Loucy (cell line): ENCODE measurements at regions not wholly inside any gene's neighbourhood (a gene's known extent, or its start where the extent isn't known, plus 50 kb on each side); places are given as distances from the start of the nearest gene placed in this dataset.

Experiments used
- H2AFZ ChIP-seq: fragments of 200-600 bp; sonication (generic); 2 replicates; pipeline ENCODE4 v1.6.0; 2016; ENCODE audit warnings: antibody characterized with exemption, mild to moderate bottlenecking, low read length, moderate library complexity
- H3F3A ChIP-seq: fragments of 200-600 bp; 2 replicates; pipeline ENCODE4 v1.6.0; 2016; ENCODE audit warnings: antibody characterized with exemption, low read depth, mild to moderate bottlenecking
- H3K27me3 ChIP-seq: fragments of 200-600 bp; sonication (generic); 2 replicates; pipeline ENCODE4 v1.6.1; 2014; ENCODE audit warnings: low read length, mild to moderate bottlenecking; ENCODE audit not compliant: insufficient read depth, poor library complexity, severe bottlenecking
- H3K36me3 ChIP-seq: fragments of 200-600 bp; sonication (generic); 2 replicates; pipeline ENCODE4 v1.6.1; 2016; ENCODE audit warnings: low read length; ENCODE audit not compliant: insufficient read depth
- H3K4me1 ChIP-seq: fragments of 200-600 bp; sonication (generic); 2 replicates; pipeline ENCODE4 v1.5.1; 2014; ENCODE audit warnings: low read length, mild to moderate bottlenecking; ENCODE audit not compliant: insufficient read depth, poor library complexity, severe bottlenecking
- H3K4me2 ChIP-seq: fragments of 200-600 bp; sonication (generic); 2 replicates; pipeline ENCODE4 v1.6.0; 2014; ENCODE audit warnings: antibody characterized with exemption, low read length, low read depth, mild to moderate bottlenecking; ENCODE audit not compliant: poor library complexity, severe bottlenecking
- H3K4me3 ChIP-seq: fragments of 200-600 bp; sonication (generic); 2 replicates; pipeline ENCODE4 v1.5.1; 2014; ENCODE audit warnings: low read length, mild to moderate bottlenecking, mixed read lengths; ENCODE audit not compliant: poor library complexity, severe bottlenecking
- H3K79me2 ChIP-seq: fragments of 200-600 bp; sonication (generic); 2 replicates; pipeline ENCODE4 v1.6.1; 2014; ENCODE audit warnings: low read length; ENCODE audit not compliant: insufficient read depth
- H3K9ac ChIP-seq: fragments of 200-600 bp; sonication (generic); 2 replicates; pipeline ENCODE4 v1.6.0; 2014; ENCODE audit warnings: mild to moderate bottlenecking, low read depth, low read length, moderate library complexity; ENCODE audit not compliant: poor library complexity, severe bottlenecking
- H3K9me2 ChIP-seq: fragments of 200-600 bp; sonication (generic); replicated peaks from 2 replicates; pipeline ENCODE4 v1.6.1; 2016; ENCODE audit warnings: low read depth, low read length, mixed read lengths
- H3K9me3 ChIP-seq: fragments of 200-600 bp; sonication (generic); 2 replicates; pipeline ENCODE4 v1.6.1; 2014; ENCODE audit warnings: mild to moderate bottlenecking, antibody characterized with exemption, low read length, low read depth; ENCODE audit not compliant: insufficient read depth
- H4K20me1 ChIP-seq: fragments of 200-600 bp; sonication (generic); 2 replicates; pipeline ENCODE4 v1.6.0; 2014; ENCODE audit warnings: antibody characterized with exemption, low read length, mild to moderate bottlenecking; ENCODE audit not compliant: insufficient read depth, poor library complexity, severe bottlenecking
- CTCF ChIP-seq: fragments of 200-600 bp; sonication (generic); conservative IDR thresholded peaks from 2 replicates; pipeline ENCODE4 v1.5.1; 2014; ENCODE audit warnings: mild to moderate bottlenecking, antibody characterized with exemption, low read length
- EZH2phosphoT487 ChIP-seq: fragments of 200-600 bp; IDR thresholded peaks from 2 replicates; pipeline ENCODE4 v1.6.1; 2018; ENCODE audit warnings: antibody characterized with exemption, mild to moderate bottlenecking, moderate library complexity, borderline replicate concordance

- Histone ChIP-seq H3K9me3 (no peaks in the 10 kb centered on the region), H4K20me1 (no peaks in the 10 kb centered on the region), H3K4me2 (no peak overlapping the region), H3F3A (no peaks in the 10 kb centered on the region), H3K4me1 (no peaks in the 10 kb centered on the region), H3K4me3 (no peak overlapping the region), H2AFZ (no peak overlapping the region), H3K79me2 (no peaks in the 10 kb centered on the region), H3K27me3 (no peaks in the 10 kb centered on the region), H3K9ac (no peak overlapping the region), H3K36me3 (no peaks in the 10 kb centered on the region), H3K9me2 (no peaks in the 10 kb centered on the region)
- TF ChIP-seq CTCF (no peak), EZH2phosphoT487 (no peak)
Measured at GRCh38 chr5:121741156-121741555, 110.5 kb upstream of the FTMT start.

GRCh38 chr5:121744577-121744976 is 107.1 kb upstream of the FTMT start:
- Histone ChIP-seq H3K9ac (no peak overlapping the region), H3K79me2 (no peaks in the 10 kb centered on the region), H3K4me1 (no peaks in the 10 kb centered on the region), H3K9me2 (no peaks in the 10 kb centered on the region), H2AFZ (no peak overlapping the region), H3K4me2 (no peak overlapping the region), H3K4me3 (no peak overlapping the region), H3K27me3 (no peaks in the 10 kb centered on the region), H3K9me3 (no peaks in the 10 kb centered on the region), H3F3A (no peaks in the 10 kb centered on the region), H3K36me3 (no peaks in the 10 kb centered on the region), H4K20me1 (no peaks in the 10 kb centered on the region)
- TF ChIP-seq CTCF (no peak), EZH2phosphoT487 (no peak)

GRCh38 chr5:121745407-121745806 is 106.3 kb upstream of the FTMT start:
- TF ChIP-seq CTCF, result no peak
- TF ChIP-seq EZH2phosphoT487, result no peak
- no peaks in the 10 kb centered on the region for H3K36me3 ChIP-seq
- no peak overlapping the region for H3K9ac ChIP-seq
- H3K4me2 ChIP-seq, result no peak overlapping the region
- H3K79me2 ChIP-seq, result no peaks in the 10 kb centered on the region
- H3K4me1 ChIP-seq, result no peaks in the 10 kb centered on the region
- no peaks in the 10 kb centered on the region for H4K20me1 ChIP-seq
- H3F3A ChIP-seq, result no peaks in the 10 kb centered on the region
- no peak overlapping the region for H2AFZ ChIP-seq
- H3K4me3 ChIP-seq, result no peak overlapping the region
- H3K9me2 ChIP-seq, result no peaks in the 10 kb centered on the region
- no peaks in the 10 kb centered on the region for H3K9me3 ChIP-seq
- H3K27me3 ChIP-seq, result no peaks in the 10 kb centered on the region
